HG02759 (cell line): ENCODE measurements at regions not wholly inside any gene's neighbourhood (a gene's known extent, or its start where the extent isn't known, plus 50 kb on each side); places are given as distances from the start of the nearest gene placed in this dataset.

ENCODE experiments used
- ATAC-seq: cut with Tn5 transposase; IDR thresholded peaks from one replicate; pipeline ENCODE4 v1.9.1; 2021; ENCODE audit warnings: mild to moderate bottlenecking, moderate library complexity; ENCODE audit not compliant: unreplicated experiment

- ATAC-seq: no peak
Measured at GRCh38 chrX:38886112-38886511, 84.9 kb downstream of the MID1IP1 start.

GRCh38 chrX:38887222-38887621 is 86.0 kb downstream of the MID1IP1 start:
- no peak for ATAC-seq

- no peak for ATAC-seq
Measured at GRCh38 chrX:38890326-38890725, 89.1 kb downstream of the MID1IP1 start.

- ATAC-seq: no peak
Measured at GRCh38 chrX:38890963-38891362, 89.7 kb downstream of the MID1IP1 start.

GRCh38 chrX:38891641-38892413 is 90.6 kb downstream of the MID1IP1 start:
- peak; percentile 99 for ATAC-seq

GRCh38 chrX:38893441-38893840 is 92.2 kb downstream of the MID1IP1 start:
- no peak for ATAC-seq

- ATAC-seq: no peak
Measured at GRCh38 chrX:38895775-38896174, 94.5 kb downstream of the MID1IP1 start.

GRCh38 chrX:38896724-38897298 is 95.6 kb downstream of the MID1IP1 start:
- ATAC-seq: peak; percentile 78

GRCh38 chrX:38898261-38898660 is 97.0 kb downstream of the MID1IP1 start:
- no peak for ATAC-seq

GRCh38 chrX:38899650-38900049 is 98.4 kb downstream of the MID1IP1 start:
- no peak for ATAC-seq

- no peak for ATAC-seq
Measured at GRCh38 chrX:38900719-38901118, 99.5 kb downstream of the MID1IP1 start.

- no peak for ATAC-seq
Measured at GRCh38 chrX:38902972-38903492, 101.8 kb downstream of the MID1IP1 start.

- ATAC-seq: no peak
Measured at GRCh38 chrX:38916801-38917200, 115.5 kb downstream of the MID1IP1 start.

- no peak for ATAC-seq
Measured at GRCh38 chrX:38917954-38918353, 116.7 kb downstream of the MID1IP1 start.

- ATAC-seq: peak; percentile 61
Measured at GRCh38 chrX:38919202-38919601, 117.9 kb downstream of the MID1IP1 start.

- no peak for ATAC-seq
Measured at GRCh38 chrX:38919853-38920528, 118.7 kb downstream of the MID1IP1 start.

- ATAC-seq: peak; percentile 59
Measured at GRCh38 chrX:38923451-38923969, 122.3 kb downstream of the MID1IP1 start.

- ATAC-seq: no peak
Measured at GRCh38 chrX:38927592-38927991, 126.3 kb downstream of the MID1IP1 start.

GRCh38 chrX:38929966-38930421 is 128.7 kb downstream of the MID1IP1 start:
- ATAC-seq: no peak

GRCh38 chrX:38930474-38930873 is 129.2 kb downstream of the MID1IP1 start:
- no peak for ATAC-seq

- no peak for ATAC-seq
Measured at GRCh38 chrX:38935561-38935960, 134.3 kb downstream of the MID1IP1 start.
